Vagina (tissue), 2 donors: ENCODE measurements at regions not wholly inside any gene's neighbourhood (a gene's known extent, or its start where the extent isn't known, plus 50 kb on each side); places are given as distances from the start of the nearest gene placed in this dataset.

Experiments used
- DNase-seq, 2 donors: peaks; one replicate each; pipeline ENCODE4 v3.0.0-alpha.2; 2017; ENCODE audit errors: extremely low spot score in 2 of 2
- H3K27ac ChIP-seq: fragments of 200-600 bp; sonication (generic); one replicate; pipeline ENCODE4 v1.5.1; 2019
- H3K27me3 ChIP-seq: fragments of 200-600 bp; sonication (generic); one replicate; pipeline ENCODE4 v1.5.1; 2019
- H3K36me3 ChIP-seq, 2 donors: fragments of 200-600 bp; sonication (generic); one replicate each; pipeline ENCODE4 v1.5.1; 2017 to 2019
- H3K4me1 ChIP-seq: fragments of 200-600 bp; sonication (generic); one replicate; pipeline ENCODE4 v1.5.1; 2019
- H3K4me3 ChIP-seq, 2 donors: fragments of 200-600 bp; sonication (generic); 1 replicate in 1 of 2; 2 replicates in 1 of 2; pipeline ENCODE4 v1.5.1; 2016 to 2019
- H3K9me3 ChIP-seq: fragments of 200-600 bp; sonication (generic); one replicate; pipeline ENCODE4 v1.5.1; 2019
- POLR2A ChIP-seq, 2 donors: fragments of 450-650 bp; IDR thresholded peaks; one replicate each; pipeline ENCODE4 v1.6.1; 2017; ENCODE audit warnings: antibody characterized with exemption in 2 of 2, mild to moderate bottlenecking in 2 of 2, moderate library complexity in 2 of 2
- POLR2AphosphoS5 ChIP-seq, 2 donors: sonication (generic); formaldehyde crosslinking; IDR thresholded peaks; one replicate each; pipeline ENCODE4 v1.9.0; 2017; ENCODE audit warnings: antibody characterized with exemption in 2 of 2, mild to moderate bottlenecking in 2 of 2, low read depth in 1 of 2; ENCODE audit not compliant: insufficient read depth in 1 of 2
- intact Hi-C: fragments of 100-400 bp; cut with DNase I; formaldehyde crosslinking; loops from one replicate; pipeline ENCODE4 v1.15.1; 2023
- TF ChIP-seq, protein P1 (sequence below), 3 experiments: fragments of 450-650 bp in 2 of 3; fragments of 200-600 bp in 1 of 3; sonication (generic) in 1 of 3; IDR thresholded peaks; one replicate each; pipeline ENCODE4 v1.5.1; 2017 to 2019; ENCODE audit warnings: antibody characterized with exemption in 3 of 3, mild to moderate bottlenecking in 2 of 3, moderate library complexity in 2 of 3

DNA sequence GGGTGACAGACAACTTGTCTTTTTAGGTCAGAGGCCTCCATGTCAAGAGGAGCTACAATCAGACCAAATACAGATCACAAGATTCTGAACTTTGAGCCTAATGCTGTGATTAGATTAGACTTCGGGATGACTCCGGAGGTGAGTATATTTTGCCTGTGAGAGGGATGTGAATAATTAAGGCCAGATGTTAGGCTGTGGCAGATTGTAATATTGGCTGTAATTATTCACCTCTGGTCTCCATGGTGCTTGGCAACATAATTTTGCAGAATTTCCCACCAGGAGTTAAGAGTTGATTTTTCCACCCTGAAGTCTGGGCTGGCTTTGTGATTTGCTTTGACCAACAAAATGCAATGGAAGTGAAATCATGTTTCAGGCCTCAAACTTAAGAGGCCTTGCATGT, 108.2 kb upstream of the CWC22 start:
- DNase-seq: no peak
- intact Hi-C loops: no loop called here
- H3K9me3 ChIP-seq: no peaks in the 10 kb centered on the region

DNA sequence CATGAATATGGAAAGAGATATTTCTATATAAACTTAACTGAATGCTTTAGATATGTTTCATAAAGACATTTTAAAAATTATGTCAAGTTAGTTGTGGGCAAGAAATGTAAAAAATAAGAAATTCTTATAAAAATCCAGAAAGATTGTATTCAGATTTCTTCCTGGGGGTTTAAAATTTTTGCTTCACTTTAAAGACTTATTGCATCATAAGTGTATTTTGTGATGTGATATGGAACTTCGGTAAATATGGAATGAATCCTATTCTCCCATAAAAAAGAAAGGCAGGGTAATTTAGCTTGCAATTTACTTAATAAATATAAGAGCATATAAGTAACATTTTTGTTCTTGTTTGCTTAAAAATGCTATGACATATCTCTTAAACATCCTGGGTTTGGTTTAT, 104.8 kb upstream of the CWC22 start:
- H3K27me3 ChIP-seq: no peaks in the 10 kb centered on the region
- H3K4me3 ChIP-seq: no peak overlapping the region
- H3K36me3 ChIP-seq: no peaks in the 10 kb centered on the region
- H3K27ac ChIP-seq: no peak overlapping the region
- no peak for TF ChIP-seq POLR2A (IDR thresholded peaks at IDR 0.05)
- TF ChIP-seq POLR2AphosphoS5 (IDR thresholded peaks at IDR 0.05; ENCODE audit: insufficient read depth in 1 of 2, low read depth in 1 of 2): no peak
- TF ChIP-seq, protein P1, sequence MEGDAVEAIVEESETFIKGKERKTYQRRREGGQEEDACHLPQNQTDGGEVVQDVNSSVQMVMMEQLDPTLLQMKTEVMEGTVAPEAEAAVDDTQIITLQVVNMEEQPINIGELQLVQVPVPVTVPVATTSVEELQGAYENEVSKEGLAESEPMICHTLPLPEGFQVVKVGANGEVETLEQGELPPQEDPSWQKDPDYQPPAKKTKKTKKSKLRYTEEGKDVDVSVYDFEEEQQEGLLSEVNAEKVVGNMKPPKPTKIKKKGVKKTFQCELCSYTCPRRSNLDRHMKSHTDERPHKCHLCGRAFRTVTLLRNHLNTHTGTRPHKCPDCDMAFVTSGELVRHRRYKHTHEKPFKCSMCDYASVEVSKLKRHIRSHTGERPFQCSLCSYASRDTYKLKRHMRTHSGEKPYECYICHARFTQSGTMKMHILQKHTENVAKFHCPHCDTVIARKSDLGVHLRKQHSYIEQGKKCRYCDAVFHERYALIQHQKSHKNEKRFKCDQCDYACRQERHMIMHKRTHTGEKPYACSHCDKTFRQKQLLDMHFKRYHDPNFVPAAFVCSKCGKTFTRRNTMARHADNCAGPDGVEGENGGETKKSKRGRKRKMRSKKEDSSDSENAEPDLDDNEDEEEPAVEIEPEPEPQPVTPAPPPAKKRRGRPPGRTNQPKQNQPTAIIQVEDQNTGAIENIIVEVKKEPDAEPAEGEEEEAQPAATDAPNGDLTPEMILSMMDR (IDR thresholded peaks at IDR 0.05): no peak
- DNase-seq: no peak
- H3K4me1 ChIP-seq: no peaks in the 10 kb centered on the region
- H3K9me3 ChIP-seq: no peaks in the 10 kb centered on the region
- intact Hi-C loops: no loop called here

More for the DNA sequence above, 108.2 kb upstream of the CWC22 start:
- Histone ChIP-seq H3K27ac (no peak overlapping the region), H3K4me1 (no peaks in the 10 kb centered on the region), H3K36me3 (no peaks in the 10 kb centered on the region), H3K4me3 (no peak overlapping the region), H3K27me3 (no peaks in the 10 kb centered on the region)
- TF ChIP-seq POLR2A (IDR thresholded peaks at IDR 0.05) (no peak), POLR2AphosphoS5 (IDR thresholded peaks at IDR 0.05; ENCODE audit: insufficient read depth in 1 of 2, low read depth in 1 of 2) (no peak)
- TF ChIP-seq, protein P1 (IDR thresholded peaks at IDR 0.05): no peak

DNA sequence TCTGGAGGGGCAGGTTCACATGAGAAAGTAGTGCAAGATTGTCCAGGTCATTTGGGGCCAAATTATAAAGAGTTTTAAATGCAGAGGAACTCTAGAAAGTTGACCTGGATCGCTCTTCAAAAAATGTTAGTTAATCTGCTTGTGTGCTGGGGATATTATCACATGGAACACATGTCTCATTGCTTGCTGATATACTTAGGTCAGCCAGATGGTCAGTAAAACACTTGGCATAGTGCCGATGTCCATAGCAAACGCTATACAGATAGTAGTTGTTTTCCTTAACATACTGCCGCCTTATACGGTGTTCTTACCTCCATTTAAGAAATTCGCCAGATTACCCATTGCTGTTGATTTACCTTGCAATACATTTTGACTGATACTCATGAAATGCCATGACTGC, 103.4 kb upstream of the CWC22 start:
- DNase-seq: no peak
- no peaks in the 10 kb centered on the region for H3K27me3 ChIP-seq
- H3K4me1 ChIP-seq: no peaks in the 10 kb centered on the region
- TF ChIP-seq POLR2A (IDR thresholded peaks at IDR 0.05) (no peak), POLR2AphosphoS5 (IDR thresholded peaks at IDR 0.05; ENCODE audit: insufficient read depth in 1 of 2, low read depth in 1 of 2) (no peak)
- TF ChIP-seq, protein P1 (IDR thresholded peaks at IDR 0.05): no peak
- intact Hi-C loops: no loop called here
- H3K36me3 ChIP-seq: no peaks in the 10 kb centered on the region
- H3K27ac ChIP-seq: no peak overlapping the region
- H3K9me3 ChIP-seq: no peaks in the 10 kb centered on the region
- H3K4me3 ChIP-seq: no peak overlapping the region

DNA sequence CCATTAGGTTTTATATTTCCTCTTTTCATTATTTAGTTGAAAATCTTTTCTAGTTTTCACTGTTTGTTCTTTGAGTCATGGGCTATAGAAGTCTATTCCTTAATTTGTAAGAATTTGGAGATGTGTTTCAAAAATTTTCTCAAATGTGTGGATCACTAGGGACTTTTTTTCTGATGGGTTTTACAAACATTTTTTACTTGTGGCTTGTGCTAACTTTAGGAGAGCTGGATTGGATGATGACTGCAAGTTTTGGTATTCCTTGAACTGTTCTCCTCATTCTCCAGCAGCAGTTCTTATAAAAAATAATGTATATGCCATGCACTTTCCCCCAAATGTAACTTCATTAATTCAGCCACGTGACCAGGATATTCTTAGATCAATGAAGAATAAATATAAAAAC, 94.7 kb upstream of the CWC22 start:
- Histone ChIP-seq H3K27me3 (no peaks in the 10 kb centered on the region), H3K36me3 (no peaks in the 10 kb centered on the region), H3K4me1 (no peaks in the 10 kb centered on the region), H3K4me3 (no peak overlapping the region), H3K27ac (no peak overlapping the region), H3K9me3 (no peaks in the 10 kb centered on the region)
- DNase-seq: no peak
- intact Hi-C loops: no loop called here
- TF ChIP-seq, protein P1 (IDR thresholded peaks at IDR 0.05): no peak
- TF ChIP-seq POLR2A (IDR thresholded peaks at IDR 0.05) (no peak), POLR2AphosphoS5 (IDR thresholded peaks at IDR 0.05; ENCODE audit: insufficient read depth in 1 of 2, low read depth in 1 of 2) (no peak)

DNA sequence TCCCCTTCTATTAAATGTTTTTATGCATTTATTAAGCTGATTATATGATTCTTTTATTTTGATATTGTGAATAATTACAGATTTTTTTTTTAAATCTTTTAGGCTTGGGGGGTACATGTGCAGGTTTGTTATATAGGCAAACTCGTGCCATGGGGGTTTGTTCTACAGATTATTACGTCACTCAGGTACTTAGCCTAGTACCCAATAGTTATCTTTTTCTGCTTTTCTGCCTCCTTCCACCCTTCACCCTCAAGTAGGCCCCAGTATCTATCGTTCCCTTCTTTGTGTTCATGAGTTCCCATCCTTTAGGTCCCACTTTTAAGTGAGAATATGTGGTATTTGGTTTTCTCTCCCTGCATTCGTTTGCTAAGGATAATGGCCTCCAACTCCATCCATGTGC, 92.2 kb upstream of the CWC22 start:
- no peak for DNase-seq
- intact Hi-C loops: no loop called here
- TF ChIP-seq, protein P1 (IDR thresholded peaks at IDR 0.05): no peak
- no peak for TF ChIP-seq POLR2AphosphoS5 (IDR thresholded peaks at IDR 0.05; ENCODE audit: insufficient read depth in 1 of 2, low read depth in 1 of 2)
- no peak for TF ChIP-seq POLR2A (IDR thresholded peaks at IDR 0.05)
- no peak overlapping the region for H3K27ac ChIP-seq
- H3K27me3 ChIP-seq: no peaks in the 10 kb centered on the region
- H3K9me3 ChIP-seq: no peaks in the 10 kb centered on the region
- H3K36me3 ChIP-seq: no peaks in the 10 kb centered on the region
- H3K4me1 ChIP-seq: no peaks in the 10 kb centered on the region
- no peak overlapping the region for H3K4me3 ChIP-seq
